NCI-H1092 (cell line): ENCODE measurements at regions not wholly inside any gene's neighbourhood (a gene's known extent, or its start where the extent isn't known, plus 50 kb on each side); places are given as distances from the start of the nearest gene placed in this dataset.
"Not testable (repeated sequence)": the region's sequence is repeated elsewhere in the genome, so short reads cannot be mapped to it uniquely, and the experiment has no call there.

ENCODE experiments used
- DNase-seq: peaks from one replicate; lab custom pipeline; 2025; lab: John Stamatoyannopoulos, UW

GRCh38 chr13:68645814-68646213 is 1415.7 kb upstream of the PCDH9 start:
- no peak for DNase-seq

- no peak for DNase-seq
These were observed 1414.5 kb upstream of the PCDH9 start for GRCh38 chr13:68644611-68645010.

- no peak for DNase-seq
These were observed 1406.6 kb upstream of the PCDH9 start for GRCh38 chr13:68636784-68637183.

GRCh38 chr13:68628994-68629393 is 1398.9 kb upstream of the PCDH9 start:
- DNase-seq, result no peak

GRCh38 chr13:68627379-68627778 is 1397.2 kb upstream of the PCDH9 start:
- DNase-seq, result no peak

- no peak for DNase-seq
These were observed 1386.6 kb upstream of the PCDH9 start for GRCh38 chr13:68616600-68617222.

- no peak for DNase-seq
These were observed 1379.5 kb upstream of the PCDH9 start for GRCh38 chr13:68609661-68610060.

GRCh38 chr13:68608147-68608546 is 1378.0 kb upstream of the PCDH9 start:
- no peak for DNase-seq

- no peak for DNase-seq
These were observed 1367.5 kb upstream of the PCDH9 start for GRCh38 chr13:68597641-68598040.

- DNase-seq, result no peak
These were observed 1358.5 kb upstream of the PCDH9 start for GRCh38 chr13:68588623-68589022.

GRCh38 chr13:68584776-68585175 is 1354.6 kb upstream of the PCDH9 start:
- DNase-seq, result no peak

- DNase-seq, result no peak
These were observed 1343.9 kb upstream of the PCDH9 start for GRCh38 chr13:68574053-68574452.

GRCh38 chr13:68551701-68552522 is 1321.8 kb upstream of the PCDH9 start:
- no peak for DNase-seq

GRCh38 chr13:68550330-68550729 is 1320.2 kb upstream of the PCDH9 start:
- no peak for DNase-seq

- DNase-seq, result no peak
These were observed 1310.1 kb upstream of the PCDH9 start for GRCh38 chr13:68540244-68540643.

GRCh38 chr13:68535329-68535728 is 1305.2 kb upstream of the PCDH9 start:
- no peak for DNase-seq

GRCh38 chr13:68527167-68527566 is 1297.0 kb upstream of the PCDH9 start:
- DNase-seq, result not testable (repeated sequence)

- DNase-seq, result no peak
These were observed 1293.8 kb upstream of the PCDH9 start for GRCh38 chr13:68523838-68524424.

- DNase-seq, result no peak
These were observed 1292.0 kb upstream of the PCDH9 start for GRCh38 chr13:68522184-68522583.

GRCh38 chr13:68509734-68510621 is 1279.8 kb upstream of the PCDH9 start:
- no peak for DNase-seq

GRCh38 chr13:68506888-68507551 is 1276.9 kb upstream of the PCDH9 start:
- no peak for DNase-seq

- DNase-seq, result no peak
These were observed 1260.5 kb upstream of the PCDH9 start for GRCh38 chr13:68490594-68490993.
